GM12875 (cell line): ENCODE measurements at regions not wholly inside any gene's neighbourhood (a gene's known extent, or its start where the extent isn't known, plus 50 kb on each side); places are given as distances from the start of the nearest gene placed in this dataset.

ENCODE experiments used
- H3K4me3 ChIP-seq: one replicate; pipeline ENCODE4 v1.5.1; 2011; ENCODE audit warnings: low read depth, low read length, control low read depth
- CTCF ChIP-seq: IDR thresholded peaks from 2 replicates; pipeline ENCODE4 v1.5.1; 2011; ENCODE audit warnings: low read depth, mild to moderate bottlenecking, control low read depth, inconsistent platforms, low read length, moderate library complexity, borderline replicate concordance; ENCODE audit not compliant: insufficient read depth

- no peak for TF ChIP-seq CTCF
- H3K4me3 ChIP-seq: no peak overlapping the region
Measured at GRCh38 chr6:170082531-170083187, 208.2 kb downstream of the DLL1 start.

GRCh38 chr6:170082067-170082466 lies 208.8 kb downstream of the DLL1 start:
- H3K4me3 ChIP-seq: no peak overlapping the region
- TF ChIP-seq CTCF: no peak

- no peak overlapping the region for H3K4me3 ChIP-seq
- TF ChIP-seq CTCF: no peak
Measured at GRCh38 chr6:170081556-170081955, 209.3 kb downstream of the DLL1 start.

- TF ChIP-seq CTCF: no peak
- H3K4me3 ChIP-seq: no peak overlapping the region
Measured at GRCh38 chr6:170080828-170081371, 210.0 kb downstream of the DLL1 start.

- TF ChIP-seq CTCF: no peak
Measured at GRCh38 chr6:170080169-170080827, 210.6 kb downstream of the DLL1 start.

GRCh38 chr6:170076466-170077165 lies 214.3 kb downstream of the DLL1 start:
- no peak overlapping the region for H3K4me3 ChIP-seq
- TF ChIP-seq CTCF: no peak

More at GRCh38 chr6:170080169-170080827, 210.6 kb downstream of the DLL1 start:
- H3K4me3 ChIP-seq: no peak overlapping the region

- no peak overlapping the region for H3K4me3 ChIP-seq
- no peak for TF ChIP-seq CTCF
Measured at GRCh38 chr6:170075659-170076223, 215.1 kb downstream of the DLL1 start.
